Gastrocnemius medialis (tissue), 4 donors: ENCODE measurements at regions not wholly inside any gene's neighbourhood (a gene's known extent, or its start where the extent isn't known, plus 50 kb on each side); places are given as distances from the start of the nearest gene placed in this dataset.

Experiments used
- POLR2A ChIP-seq, 2 donors: fragments of 450-650 bp; IDR thresholded peaks; one replicate each; pipeline ENCODE4 v1.6.1; 2017; ENCODE audit warnings: antibody characterized with exemption in 2 of 2, mild to moderate bottlenecking in 2 of 2, moderate library complexity in 2 of 2
- TF ChIP-seq, protein P1 (sequence below), 5 experiments: fragments of 450-650 bp in 3 of 5; fragments of 200-600 bp in 2 of 5; sonication (generic) in 2 of 5; IDR thresholded peaks in 4 of 5; conservative IDR thresholded peaks in 1 of 5; 1 replicate in 4 of 5; 2 replicates in 1 of 5; pipeline ENCODE4 v1.5.1; 2016 to 2019; ENCODE audit warnings: antibody characterized with exemption in 5 of 5, mild to moderate bottlenecking in 3 of 5, moderate library complexity in 3 of 5

DNA sequence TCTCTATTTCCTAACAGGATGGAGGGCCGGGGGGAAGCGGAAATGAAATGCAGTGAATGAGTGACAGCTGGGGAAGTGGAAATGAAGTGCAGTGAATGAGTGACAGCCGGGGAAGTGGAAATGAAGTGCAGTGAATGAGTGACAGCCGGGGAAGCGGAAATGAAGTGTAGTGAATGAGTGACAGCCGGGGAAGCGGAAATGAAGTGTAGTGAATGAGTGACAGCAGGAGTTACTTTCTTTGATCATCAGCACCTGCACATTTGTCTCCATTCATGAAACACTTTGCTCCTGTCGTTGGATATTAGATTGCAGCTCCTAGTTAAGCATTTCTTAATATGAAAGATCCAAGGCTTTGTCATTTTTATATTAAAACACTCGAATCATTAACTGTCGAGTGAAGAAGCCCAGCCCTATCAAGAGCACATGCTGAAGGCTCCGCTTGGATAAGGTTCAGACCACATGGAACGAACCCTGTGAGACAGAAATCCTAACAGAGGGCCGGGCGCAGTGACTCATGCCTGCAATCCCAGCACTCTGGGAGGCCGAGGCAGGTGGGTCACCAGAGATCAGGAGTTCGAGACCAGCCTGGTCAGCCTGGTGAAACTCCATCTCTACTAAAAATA, 406.0 kb upstream of the ADARB2 start:
- TF ChIP-seq, protein P1, sequence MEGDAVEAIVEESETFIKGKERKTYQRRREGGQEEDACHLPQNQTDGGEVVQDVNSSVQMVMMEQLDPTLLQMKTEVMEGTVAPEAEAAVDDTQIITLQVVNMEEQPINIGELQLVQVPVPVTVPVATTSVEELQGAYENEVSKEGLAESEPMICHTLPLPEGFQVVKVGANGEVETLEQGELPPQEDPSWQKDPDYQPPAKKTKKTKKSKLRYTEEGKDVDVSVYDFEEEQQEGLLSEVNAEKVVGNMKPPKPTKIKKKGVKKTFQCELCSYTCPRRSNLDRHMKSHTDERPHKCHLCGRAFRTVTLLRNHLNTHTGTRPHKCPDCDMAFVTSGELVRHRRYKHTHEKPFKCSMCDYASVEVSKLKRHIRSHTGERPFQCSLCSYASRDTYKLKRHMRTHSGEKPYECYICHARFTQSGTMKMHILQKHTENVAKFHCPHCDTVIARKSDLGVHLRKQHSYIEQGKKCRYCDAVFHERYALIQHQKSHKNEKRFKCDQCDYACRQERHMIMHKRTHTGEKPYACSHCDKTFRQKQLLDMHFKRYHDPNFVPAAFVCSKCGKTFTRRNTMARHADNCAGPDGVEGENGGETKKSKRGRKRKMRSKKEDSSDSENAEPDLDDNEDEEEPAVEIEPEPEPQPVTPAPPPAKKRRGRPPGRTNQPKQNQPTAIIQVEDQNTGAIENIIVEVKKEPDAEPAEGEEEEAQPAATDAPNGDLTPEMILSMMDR (IDR thresholded peaks at IDR 0.05 in 4 of 5, conservative IDR thresholded peaks at IDR 0.05 in 1 of 5): no peak
- TF ChIP-seq POLR2A (IDR thresholded peaks at IDR 0.05): no peak
